ENCODE measurements at regions not wholly inside any gene's neighbourhood (a gene's known extent, or its start where the extent isn't known, plus 50 kb on each side); places are given as distances from the start of the nearest gene placed in this dataset.

DNA sequence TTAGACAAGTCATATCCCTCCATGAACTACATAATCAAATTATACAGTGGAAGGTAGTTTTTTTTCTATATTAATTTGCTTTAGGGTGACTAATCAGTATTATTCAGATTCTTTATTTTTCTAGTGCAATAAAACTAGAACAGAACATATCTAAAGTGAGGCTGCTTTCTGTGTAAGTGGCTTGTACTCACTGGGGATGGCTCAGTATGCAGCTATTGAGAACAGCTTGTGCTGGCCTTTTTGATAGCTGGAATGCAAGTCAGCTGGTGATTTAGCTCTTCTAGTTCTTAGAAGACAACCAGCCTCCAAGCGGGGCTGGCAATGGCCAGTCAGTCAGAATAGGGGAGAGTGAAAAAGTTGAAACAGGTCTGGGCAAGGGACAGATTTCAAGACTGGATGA, 119.4 kb downstream of the BLID start:
- in situ Hi-C loops (cut with HindIII; ENCODE audit: extremely low pct_ligation_motif_present, low pct_unique_long_range_greater_than_20kb): no loop called here
- no TSS peak for BruUV-seq (replicated peaks)
- H3K79me2 ChIP-seq (ENCODE audit: insufficient read depth, low read length): no peaks in the 10 kb centered on the region
- H4K20me1 ChIP-seq (ENCODE audit: insufficient read depth, low read length): no peaks in the 10 kb centered on the region
- FAIRE-seq: no peak
- TF ChIP-seq ZNF790 (CRISPR knock-in tag; IDR thresholded peaks at IDR 0.05; ENCODE audit: borderline replicate concordance) (no peak), ZNF746 (CRISPR knock-in tag; IDR thresholded peaks at IDR 0.05) (no peak), CERS6 (CRISPR knock-in tag; IDR thresholded peaks at IDR 0.05) (no peak), TFAP4 (IDR thresholded peaks at IDR 0.05; ENCODE audit: borderline replicate concordance, low read depth) (no peak), ZNF780A (CRISPR knock-in tag; IDR thresholded peaks at IDR 0.05) (no peak), AFF4 (CRISPR knock-in tag; IDR thresholded peaks at IDR 0.05) (no peak), PITX1 (CRISPR knock-in tag; IDR thresholded peaks at IDR 0.05) (no peak), MEIS1 (CRISPR knock-in tag; IDR thresholded peaks at IDR 0.05; ENCODE audit: borderline replicate concordance) (no peak)
- TF ChIP-seq, protein P1, sequence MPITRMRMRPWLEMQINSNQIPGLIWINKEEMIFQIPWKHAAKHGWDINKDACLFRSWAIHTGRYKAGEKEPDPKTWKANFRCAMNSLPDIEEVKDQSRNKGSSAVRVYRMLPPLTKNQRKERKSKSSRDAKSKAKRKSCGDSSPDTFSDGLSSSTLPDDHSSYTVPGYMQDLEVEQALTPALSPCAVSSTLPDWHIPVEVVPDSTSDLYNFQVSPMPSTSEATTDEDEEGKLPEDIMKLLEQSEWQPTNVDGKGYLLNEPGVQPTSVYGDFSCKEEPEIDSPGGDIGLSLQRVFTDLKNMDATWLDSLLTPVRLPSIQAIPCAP (CRISPR knock-in tag; IDR thresholded peaks at IDR 0.05; ENCODE audit: low read depth): no peak
- no peaks in the 10 kb centered on the region for H3K36me3 ChIP-seq (replicated peaks in 1 of 2; ENCODE audit: control insufficient read depth in 1 of 2, insufficient read depth in 2 of 2, low read length in 2 of 2)
- DNase-seq (ENCODE audit: low spot score): no peak
- intact Hi-C loops (cut with micrococcal nuclease; ENCODE audit: unreplicated experiment): no loop called here
- no peak overlapping the region for H2AFZ ChIP-seq (ENCODE audit: low read length)
- no peaks in the 10 kb centered on the region for H3K9me3 ChIP-seq (ENCODE audit: low read length)
- no peaks in the 10 kb centered on the region for H3K27me3 ChIP-seq (ENCODE audit: control insufficient read depth in 1 of 2, insufficient read depth in 2 of 2, low read length in 2 of 2)
- no peak overlapping the region for H3K27ac ChIP-seq (ENCODE audit: extremely low read length, insufficient read depth, low read length)
- WGBS (ENCODE audit: low lambda C conversion rate): 24% methylated on average over 1 of the region's 1 CpG
- POLR2A ChIA-PET: no interaction called here
- no peaks in the 10 kb centered on the region for H3K4me1 ChIP-seq (ENCODE audit: insufficient read depth, low read length)
- no peak overlapping the region for H3K4me3 ChIP-seq (replicated peaks in 1 of 3; ENCODE audit: insufficient read depth in 1 of 3, low read depth in 2 of 3, low read length in 3 of 3)
- CTCF ChIA-PET (ENCODE audit: low intra/inter-chr PET ratio, low total read pairs): no interaction called here
- H3K9ac ChIP-seq (ENCODE audit: insufficient read depth, low read depth, low read length): no peak overlapping the region
- H3K4me2 ChIP-seq (ENCODE audit: low read depth, low read length): no peak overlapping the region
- ATAC-seq: no peak

Measured in HepG2 (cell line).